H9 (cell line): ENCODE measurements at regions not wholly inside any gene's neighbourhood (a gene's known extent, or its start where the extent isn't known, plus 50 kb on each side); places are given as distances from the start of the nearest gene placed in this dataset.

ENCODE experiments used
- DNase-seq: peaks from one replicate; pipeline ENCODE4 v3.0.0-alpha.2; 2017
- H2AFZ ChIP-seq: one replicate; pipeline ENCODE4 v1.6.1; 2013; ENCODE audit warnings: mild to moderate bottlenecking, low read length, control low read depth, moderate library complexity
- H2AK5ac ChIP-seq: 2 replicates; pipeline ENCODE4 v1.6.1; 2013; ENCODE audit warnings: low read length, control low read depth, mixed read lengths; ENCODE audit not compliant: insufficient read length
- H2BK120ac ChIP-seq: one replicate; pipeline ENCODE4 v1.6.1; 2013; ENCODE audit warnings: low read depth, mild to moderate bottlenecking, low read length, control low read depth, inconsistent platforms; ENCODE audit not compliant: poor library complexity, severe bottlenecking
- H2BK12ac ChIP-seq: 2 replicates; pipeline ENCODE4 v1.6.1; 2013; ENCODE audit warnings: low read length, control low read depth, mixed read lengths, low read depth; ENCODE audit not compliant: insufficient read length
- H2BK15ac ChIP-seq: 2 replicates; pipeline ENCODE4 v1.6.1; 2013; ENCODE audit warnings: low read depth, low read length, control low read depth
- H2BK20ac ChIP-seq: one replicate; pipeline ENCODE4 v1.6.1; 2013; ENCODE audit warnings: low read depth, mild to moderate bottlenecking, low read length, control low read depth, inconsistent platforms; ENCODE audit not compliant: poor library complexity, severe bottlenecking
- H2BK5ac ChIP-seq: 2 replicates; pipeline ENCODE4 v1.6.1; 2013; ENCODE audit warnings: low read length, control low read depth, mixed read lengths; ENCODE audit not compliant: insufficient read length
- H3K14ac ChIP-seq: 2 replicates; pipeline ENCODE4 v1.6.1; 2013; ENCODE audit warnings: low read length, control low read depth; ENCODE audit not compliant: insufficient read depth
- H3K18ac ChIP-seq: 2 replicates; pipeline ENCODE4 v1.6.1; 2013; ENCODE audit warnings: low read depth, mild to moderate bottlenecking, mixed read lengths, low read length, control low read depth; ENCODE audit not compliant: insufficient read length
- H3K23ac ChIP-seq: 2 replicates; pipeline ENCODE4 v1.6.1; 2013; ENCODE audit warnings: low read length, control low read depth, mixed read lengths, low read depth; ENCODE audit not compliant: insufficient read length
- H3K23me2 ChIP-seq: 2 replicates; pipeline ENCODE4 v1.6.1; 2013; ENCODE audit warnings: low read depth, mild to moderate bottlenecking, mixed read lengths, low read length, control low read depth; ENCODE audit not compliant: insufficient read length, poor library complexity, severe bottlenecking
- H3K27ac ChIP-seq: 2 replicates; pipeline ENCODE4 v1.5.1; 2013; ENCODE audit warnings: low read length, control low read depth, mixed read lengths, low read depth; ENCODE audit not compliant: insufficient read length
- H3K27me3 ChIP-seq: 2 replicates; pipeline ENCODE4 v1.6.1; 2013; ENCODE audit warnings: low read length, control low read depth, inconsistent platforms; ENCODE audit not compliant: insufficient read depth
- H3K4ac ChIP-seq: 2 replicates; pipeline ENCODE4 v1.6.1; 2013; ENCODE audit warnings: low read depth, mild to moderate bottlenecking, control low read depth, inconsistent platforms, low read length, moderate library complexity
- H3K4me1 ChIP-seq: 2 replicates; pipeline ENCODE4 v1.6.1; 2013; ENCODE audit warnings: low read length, control low read depth, inconsistent platforms; ENCODE audit not compliant: insufficient read depth
- H3K4me2 ChIP-seq: 2 replicates; pipeline ENCODE4 v1.6.1; 2013; ENCODE audit warnings: low read length, control low read depth, mixed read lengths; ENCODE audit not compliant: insufficient read length, insufficient read depth
- H3K56ac ChIP-seq: 2 replicates; pipeline ENCODE4 v1.6.1; 2013; ENCODE audit warnings: low read depth, mild to moderate bottlenecking, mixed read lengths, low read length, control low read depth; ENCODE audit not compliant: insufficient read length
- H3K79me1 ChIP-seq: 2 replicates; pipeline ENCODE4 v1.6.1; 2013; ENCODE audit warnings: low read depth, mild to moderate bottlenecking, moderate library complexity, low read length, control low read depth, inconsistent platforms; ENCODE audit not compliant: insufficient read depth, poor library complexity, severe bottlenecking
- H3K79me2 ChIP-seq: 2 replicates; pipeline ENCODE4 v1.6.1; 2013; ENCODE audit warnings: low read length, control low read depth, inconsistent platforms; ENCODE audit not compliant: insufficient read depth
- H3K9ac ChIP-seq: 2 replicates; pipeline ENCODE4 v1.6.1; 2013; ENCODE audit warnings: low read length, control low read depth, mixed read lengths; ENCODE audit not compliant: insufficient read length; ENCODE audit errors: extremely low read depth
- H3K9me3 ChIP-seq: one replicate; pipeline ENCODE4 v1.6.1; 2013; ENCODE audit warnings: low read depth, low read length, inconsistent platforms; ENCODE audit not compliant: control insufficient read depth
- H3T11ph ChIP-seq: one replicate; pipeline ENCODE4 v1.6.1; 2013; ENCODE audit warnings: mild to moderate bottlenecking, low read length, control low read depth, inconsistent platforms
- H4K20me1 ChIP-seq: one replicate; pipeline ENCODE4 v1.6.1; 2013; ENCODE audit not compliant: control insufficient read depth, insufficient read length, insufficient read depth
- H4K5ac ChIP-seq: 2 replicates; pipeline ENCODE4 v1.6.1; 2013; ENCODE audit warnings: low read depth, mild to moderate bottlenecking, mixed read lengths, low read length, control low read depth; ENCODE audit not compliant: insufficient read length
- H4K8ac ChIP-seq: replicated peaks from 2 replicates; pipeline ENCODE4 v1.6.1; 2013; ENCODE audit warnings: low read length, control low read depth, mixed read lengths, low read depth; ENCODE audit not compliant: insufficient read length
- H4K91ac ChIP-seq: 2 replicates; pipeline ENCODE4 v1.6.1; 2013; ENCODE audit warnings: low read depth, mild to moderate bottlenecking, moderate library complexity, mixed read lengths, low read length, control low read depth; ENCODE audit not compliant: insufficient read length
- H3K27ac Mint-ChIP-seq, 3 experiments: 2 replicates in 2 of 3; 3 replicates in 1 of 3; pipeline ENCODE4 v1.8.0; 2020 to 2021; ENCODE audit warnings: mixed read lengths in 3 of 3, mild to moderate bottlenecking in 1 of 3, moderate library complexity in 1 of 3
- H3K27me3 Mint-ChIP-seq: 2 replicates; pipeline ENCODE4 v1.8.0; 2021; ENCODE audit warnings: low read depth, mild to moderate bottlenecking, moderate library complexity, mixed read lengths
- H3K36me3 Mint-ChIP-seq, 3 experiments: 2 replicates in 2 of 3; 3 replicates in 1 of 3; pipeline ENCODE4 v1.8.0; 2020 to 2021; ENCODE audit warnings: low read depth in 3 of 3, mixed read lengths in 3 of 3; ENCODE audit not compliant: insufficient read depth in 1 of 3
- H3K4me1 Mint-ChIP-seq, 2 experiments: 2 replicates each; pipeline ENCODE4 v1.8.0; 2020; ENCODE audit warnings: mixed read lengths in 2 of 2
- H3K4me3 Mint-ChIP-seq, 2 experiments: 2 replicates in 1 of 2; 3 replicates in 1 of 2; pipeline ENCODE4 v1.8.0; 2020 to 2021; ENCODE audit warnings: mild to moderate bottlenecking in 2 of 2, mixed read lengths in 2 of 2, moderate library complexity in 1 of 2
- H3K9me3 Mint-ChIP-seq, 2 experiments: 2 replicates in 1 of 2; 3 replicates in 1 of 2; pipeline ENCODE4 v1.8.0; 2020; ENCODE audit warnings: mild to moderate bottlenecking in 2 of 2, mixed read lengths in 2 of 2, moderate library complexity in 1 of 2
- CTCF ChIP-seq: fragments of 200-600 bp; sonication (generic); conservative IDR thresholded peaks from 3 replicates; pipeline ENCODE4 v1.8.0; 2021; ENCODE audit warnings: antibody characterized with exemption, mild to moderate bottlenecking
- WGBS: extraction: QIAGEN DNeasy Blood & Tissue Kit; methylation state at CpG from one replicate; pipeline ENCODE4 v1.1.7; 2013; ENCODE audit warnings: missing lambda C conversion rate, low lambda C conversion rate, mixed read lengths; ENCODE audit not compliant: insufficient read length; ENCODE audit errors: extremely low coverage; 5-methylcytosine and 5-hydroxymethylcytosine counted together

DNA sequence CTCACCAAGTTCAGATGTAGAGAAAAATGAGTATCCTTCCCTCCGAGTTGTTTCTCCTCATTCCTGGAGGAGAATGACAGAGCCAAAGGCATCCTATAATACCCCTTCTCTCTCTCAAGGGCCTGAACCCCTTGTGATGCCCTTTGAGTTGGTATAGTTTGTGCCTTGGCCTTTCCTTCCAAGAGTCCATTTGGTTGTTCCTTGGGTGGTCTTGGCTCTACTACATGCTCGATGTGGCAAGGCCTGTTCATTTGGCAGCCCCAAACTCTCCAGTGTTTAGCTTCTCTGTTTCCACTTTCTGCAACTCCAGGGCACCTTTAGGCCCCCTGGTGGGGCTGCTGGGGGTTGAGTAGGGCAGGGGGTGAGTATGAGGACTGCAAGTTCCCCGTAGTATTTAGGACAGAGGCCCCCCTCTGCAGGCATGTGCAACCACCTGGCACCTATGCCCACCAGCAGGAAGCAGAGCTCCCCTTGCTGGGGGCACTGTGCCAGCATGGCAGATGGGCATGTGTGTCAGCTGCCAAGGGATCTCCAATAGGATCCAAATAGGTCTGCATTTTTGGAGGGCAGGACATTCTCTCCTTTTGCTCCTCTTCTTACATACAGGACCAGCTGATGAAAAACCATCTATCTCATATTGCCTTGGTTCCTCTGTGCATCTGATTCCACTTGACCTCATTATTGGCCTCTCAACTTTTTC, 217.2 kb upstream of the CADM1 start:
- no peak for DNase-seq
- Histone ChIP-seq H4K20me1 (no peaks in the 10 kb centered on the region), H3K9me3 (no peaks in the 10 kb centered on the region), H3K9ac (no peak overlapping the region), H4K8ac (no peak overlapping the region), H3K4ac (no peak overlapping the region), H4K91ac (no peak overlapping the region), H2BK5ac (no peak overlapping the region), H3K23ac (no peak overlapping the region), H4K5ac (no peak overlapping the region), H3K23me2 (no peaks in the 10 kb centered on the region), H3K4me1 (no peaks in the 10 kb centered on the region), H2AFZ (no peak overlapping the region), H3K79me1 (no peaks in the 10 kb centered on the region), H3K27me3 (no peaks in the 10 kb centered on the region), H3K18ac (no peak overlapping the region), H2BK120ac (no peak overlapping the region), H3K4me2 (no peak overlapping the region), H2BK15ac (no peak overlapping the region), H3K79me2 (no peaks in the 10 kb centered on the region), H3K56ac (no peak overlapping the region), H2BK12ac (no peak overlapping the region), H3K14ac (no peak overlapping the region), H2AK5ac (no peak overlapping the region), H2BK20ac (no peak overlapping the region), H3T11ph (no peak overlapping the region), H3K27ac (no peak overlapping the region)
- H3K4me1 Mint-ChIP-seq = peaks cover 6 to 17% of the 10 kb centered on the region in 2 experiments
- no peak for TF ChIP-seq CTCF
- no peaks in the 10 kb centered on the region for H3K36me3 Mint-ChIP-seq
- H3K4me3 Mint-ChIP-seq = no peak overlapping the region
- peaks cover 30% of the 10 kb centered on the region for H3K27me3 Mint-ChIP-seq
- WGBS = no CpG with 5 or more reads among the region's 3 CpGs
- H3K27ac Mint-ChIP-seq = no peak overlapping the region
- H3K9me3 Mint-ChIP-seq = peaks cover 3 to 6% of the 10 kb centered on the region in 2 experiments; a peak in 4 of 5 replicates
